IgD-negative memory B cell (primary cell): ENCODE measurements at regions not wholly inside any gene's neighbourhood (a gene's known extent, or its start where the extent isn't known, plus 50 kb on each side); places are given as distances from the start of the nearest gene placed in this dataset.
"Not testable (repeated sequence)": the region's sequence is repeated elsewhere in the genome, so short reads cannot be mapped to it uniquely, and the experiment has no call there.

Experiments
- H3K27ac Mint-ChIP-seq, 3 donors: one replicate each; pipeline ENCODE4 v1.8.0; 2020 to 2022; ENCODE audit warnings: mild to moderate bottlenecking in 3 of 3, mixed read lengths in 3 of 3, moderate library complexity in 1 of 3
- H3K27me3 Mint-ChIP-seq: one replicate; pipeline ENCODE4 v1.8.0; 2021; ENCODE audit warnings: mixed read lengths
- H3K36me3 Mint-ChIP-seq: one replicate; pipeline ENCODE4 v1.8.0; 2020; ENCODE audit warnings: mild to moderate bottlenecking, mixed read lengths
- H3K4me1 Mint-ChIP-seq, 3 donors: one replicate each; pipeline ENCODE4 v1.8.0; 2020 to 2022; ENCODE audit warnings: mixed read lengths in 3 of 3, mild to moderate bottlenecking in 1 of 3
- H3K4me3 Mint-ChIP-seq, 4 donors: one replicate each; pipeline ENCODE4 v1.8.0; 2020 to 2022; ENCODE audit warnings: mild to moderate bottlenecking in 4 of 4, mixed read lengths in 4 of 4, moderate library complexity in 3 of 4
- H3K9me3 Mint-ChIP-seq, 3 donors: one replicate each; pipeline ENCODE4 v1.8.0; 2020 to 2021; ENCODE audit warnings: mixed read lengths in 3 of 3, mild to moderate bottlenecking in 1 of 3

- Mint-ChIP-seq H3K27me3 (no peaks in the 10 kb centered on the region), H3K4me3 (no peak overlapping the region), H3K36me3 (no peaks in the 10 kb centered on the region), H3K9me3 (no peaks in the 10 kb centered on the region), H3K4me1 (no peaks in the 10 kb centered on the region), H3K27ac (no peak overlapping the region)
These were observed 50.9 kb upstream of the NXT1 start for GRCh38 chr20:23299673-23300050.

GRCh38 chr20:23298926-23299672, 51.5 kb upstream of the NXT1 start:
- peak overlapping the region in 1 of 4 donors; percentile 47 for H3K4me3 Mint-ChIP-seq
- no peak overlapping the region for H3K27ac Mint-ChIP-seq
- no peaks in the 10 kb centered on the region for H3K27me3 Mint-ChIP-seq
- H3K9me3 Mint-ChIP-seq: no peaks in the 10 kb centered on the region
- H3K4me1 Mint-ChIP-seq: no peaks in the 10 kb centered on the region
- no peaks in the 10 kb centered on the region for H3K36me3 Mint-ChIP-seq

GRCh38 chr20:23298155-23298554, 52.4 kb upstream of the NXT1 start:
- Mint-ChIP-seq H3K4me1 (no peaks in the 10 kb centered on the region), H3K27ac (no peak overlapping the region), H3K36me3 (no peaks in the 10 kb centered on the region), H3K4me3 (no peak overlapping the region), H3K9me3 (no peaks in the 10 kb centered on the region), H3K27me3 (no peaks in the 10 kb centered on the region)

- no peaks in the 10 kb centered on the region for H3K9me3 Mint-ChIP-seq
- no peak overlapping the region for H3K27ac Mint-ChIP-seq
- H3K4me3 Mint-ChIP-seq: no peak overlapping the region
- H3K36me3 Mint-ChIP-seq: no peaks in the 10 kb centered on the region
- H3K4me1 Mint-ChIP-seq: no peaks in the 10 kb centered on the region
- no peaks in the 10 kb centered on the region for H3K27me3 Mint-ChIP-seq
These were observed 53.5 kb upstream of the NXT1 start for GRCh38 chr20:23296841-23297701.

- H3K9me3 Mint-ChIP-seq: no peaks in the 10 kb centered on the region
- H3K4me3 Mint-ChIP-seq: no peak overlapping the region
- H3K27ac Mint-ChIP-seq: no peak overlapping the region
- H3K27me3 Mint-ChIP-seq: no peaks in the 10 kb centered on the region
- H3K36me3 Mint-ChIP-seq: no peaks in the 10 kb centered on the region
- no peaks in the 10 kb centered on the region for H3K4me1 Mint-ChIP-seq
These were observed 54.7 kb upstream of the NXT1 start for GRCh38 chr20:23295934-23296333.

GRCh38 chr20:23294671-23295070, 55.9 kb upstream of the NXT1 start:
- H3K27me3 Mint-ChIP-seq: no peaks in the 10 kb centered on the region
- H3K4me3 Mint-ChIP-seq: peak overlapping the region in 1 of 4 donors; percentile 6
- H3K27ac Mint-ChIP-seq: no peak overlapping the region
- H3K9me3 Mint-ChIP-seq: no peaks in the 10 kb centered on the region
- H3K36me3 Mint-ChIP-seq: peaks cover 2% of the 10 kb centered on the region
- H3K4me1 Mint-ChIP-seq: no peaks in the 10 kb centered on the region

- Mint-ChIP-seq H3K27me3 (no peaks in the 10 kb centered on the region), H3K4me1 (no peaks in the 10 kb centered on the region)
These were observed 56.4 kb upstream of the NXT1 start for GRCh38 chr20:23294166-23294565.

GRCh38 chr20:23293689-23294088, 56.9 kb upstream of the NXT1 start:
- Mint-ChIP-seq H3K4me3 (no peak overlapping the region), H3K9me3 (no peaks in the 10 kb centered on the region), H3K36me3 (peaks cover 2% of the 10 kb centered on the region), H3K4me1 (no peaks in the 10 kb centered on the region), H3K27ac (no peak overlapping the region), H3K27me3 (no peaks in the 10 kb centered on the region)

More at GRCh38 chr20:23294166-23294565, 56.4 kb upstream of the NXT1 start:
- peaks cover 2% of the 10 kb centered on the region for H3K36me3 Mint-ChIP-seq
- H3K9me3 Mint-ChIP-seq: no peaks in the 10 kb centered on the region
- no peak overlapping the region for H3K27ac Mint-ChIP-seq
- H3K4me3 Mint-ChIP-seq: no peak overlapping the region

GRCh38 chr20:23292311-23292710, 58.3 kb upstream of the NXT1 start:
- not testable (repeated sequence) for H3K27me3 Mint-ChIP-seq, H3K4me3 Mint-ChIP-seq, H3K4me1 Mint-ChIP-seq, H3K9me3 Mint-ChIP-seq, H3K27ac Mint-ChIP-seq, H3K36me3 Mint-ChIP-seq

GRCh38 chr20:23291575-23292240, 58.9 kb upstream of the NXT1 start:
- H3K27me3 Mint-ChIP-seq: no peaks in the 10 kb centered on the region
- H3K4me3 Mint-ChIP-seq: no peak overlapping the region
- no peaks in the 10 kb centered on the region for H3K4me1 Mint-ChIP-seq
- peaks cover 2% of the 10 kb centered on the region for H3K36me3 Mint-ChIP-seq
- H3K9me3 Mint-ChIP-seq: no peaks in the 10 kb centered on the region
- no peak overlapping the region for H3K27ac Mint-ChIP-seq

- no peaks in the 10 kb centered on the region for H3K27me3 Mint-ChIP-seq
- no peak overlapping the region for H3K4me3 Mint-ChIP-seq
- peaks cover 2% of the 10 kb centered on the region for H3K36me3 Mint-ChIP-seq
- no peaks in the 10 kb centered on the region for H3K4me1 Mint-ChIP-seq
- H3K9me3 Mint-ChIP-seq: no peaks in the 10 kb centered on the region
- H3K27ac Mint-ChIP-seq: no peak overlapping the region
These were observed 59.6 kb upstream of the NXT1 start for GRCh38 chr20:23290761-23291574.

GRCh38 chr20:23289724-23290395, 60.7 kb upstream of the NXT1 start:
- Mint-ChIP-seq H3K36me3 (peaks cover 2% of the 10 kb centered on the region), H3K27me3 (no peaks in the 10 kb centered on the region), H3K4me1 (no peaks in the 10 kb centered on the region), H3K4me3 (no peak overlapping the region), H3K27ac (no peak overlapping the region), H3K9me3 (no peaks in the 10 kb centered on the region)

GRCh38 chr20:23289249-23289648, 61.3 kb upstream of the NXT1 start:
- Mint-ChIP-seq H3K36me3 (peaks cover 2% of the 10 kb centered on the region), H3K27ac (no peak overlapping the region), H3K9me3 (peaks cover 0 to 2% (median 0%) of the 10 kb centered on the region in 3 donors), H3K4me1 (no peaks in the 10 kb centered on the region), H3K4me3 (no peak overlapping the region), H3K27me3 (no peaks in the 10 kb centered on the region)
